ENCODE measurements at regions not wholly inside any gene's neighbourhood (a gene's known extent, or its start where the extent isn't known, plus 50 kb on each side); places are given as distances from the start of the nearest gene placed in this dataset.

GRCh38 chr13:50310734-50311133, 295.5 kb downstream of the KCNRG start:
- no peaks in the 10 kb centered on the region for H4K20me1 ChIP-seq (ENCODE audit: control insufficient read depth, insufficient read depth, insufficient read length)
- H4K91ac ChIP-seq (ENCODE audit: insufficient read length, low read depth, low read length): no peak overlapping the region
- no peak overlapping the region for H3K4me3 Mint-ChIP-seq
- H2AK5ac ChIP-seq (ENCODE audit: insufficient read length, low read length): no peak overlapping the region
- no peak overlapping the region for H2BK12ac ChIP-seq (ENCODE audit: insufficient read length, low read depth, low read length)
- H2AFZ ChIP-seq (ENCODE audit: low read length): no peak overlapping the region
- no peaks in the 10 kb centered on the region for H3K23me2 ChIP-seq (ENCODE audit: insufficient read length, low read depth, low read length, poor library complexity, severe bottlenecking)
- no peak overlapping the region for H3K18ac ChIP-seq (ENCODE audit: insufficient read length, low read depth, low read length)
- H3K27me3 Mint-ChIP-seq (ENCODE audit: low read depth): no peaks in the 10 kb centered on the region
- no peaks in the 10 kb centered on the region for H3K79me1 ChIP-seq (ENCODE audit: insufficient read depth, low read depth, low read length, poor library complexity, severe bottlenecking)
- no peaks in the 10 kb centered on the region for H3K9me3 Mint-ChIP-seq
- H3K4me2 ChIP-seq (ENCODE audit: insufficient read depth, insufficient read length, low read length): no peak overlapping the region
- H3K27ac ChIP-seq (ENCODE audit: insufficient read length, low read depth, low read length): no peak overlapping the region
- H2BK20ac ChIP-seq (ENCODE audit: low read depth, low read length, poor library complexity, severe bottlenecking): no peak overlapping the region
- peaks cover 6 to 7% of the 10 kb centered on the region in 2 experiments for H3K4me1 Mint-ChIP-seq
- H3K27ac Mint-ChIP-seq: no peak overlapping the region
- H3K4me1 ChIP-seq (ENCODE audit: insufficient read depth, low read length): no peaks in the 10 kb centered on the region
- no peak overlapping the region for H2BK5ac ChIP-seq (ENCODE audit: insufficient read length, low read length)
- no CpG with 5 or more reads among the region's 6 CpGs for WGBS (ENCODE audit: extremely low coverage, insufficient read length, low lambda C conversion rate)
- H3K4ac ChIP-seq (ENCODE audit: low read depth, low read length): no peak overlapping the region
- H2BK120ac ChIP-seq (ENCODE audit: low read depth, low read length, poor library complexity, severe bottlenecking): no peak overlapping the region
- no peaks in the 10 kb centered on the region for H3K27me3 ChIP-seq (ENCODE audit: insufficient read depth, low read length)
- no peaks in the 10 kb centered on the region for H3K9me3 ChIP-seq (ENCODE audit: control insufficient read depth, low read depth, low read length)
- no peaks in the 10 kb centered on the region for H3K36me3 Mint-ChIP-seq (ENCODE audit: insufficient read depth in 1 of 3, low read depth in 3 of 3)
- H4K5ac ChIP-seq (ENCODE audit: insufficient read length, low read depth, low read length): no peak overlapping the region
- H2BK15ac ChIP-seq (ENCODE audit: low read depth, low read length): no peak overlapping the region
- no peak for TF ChIP-seq CTCF (conservative IDR thresholded peaks at IDR 0.05)
- no peak overlapping the region for H3K56ac ChIP-seq (ENCODE audit: insufficient read length, low read depth, low read length)
- H4K8ac ChIP-seq (replicated peaks; ENCODE audit: insufficient read length, low read depth, low read length): no peak overlapping the region
- DNase-seq: no peak
- H3T11ph ChIP-seq (ENCODE audit: low read length): no peak overlapping the region
- H3K23ac ChIP-seq (ENCODE audit: insufficient read length, low read depth, low read length): no peak overlapping the region
- H3K14ac ChIP-seq (ENCODE audit: insufficient read depth, low read length): no peak overlapping the region
- no peak overlapping the region for H3K9ac ChIP-seq (ENCODE audit: extremely low read depth, insufficient read length, low read length)
- no peaks in the 10 kb centered on the region for H3K79me2 ChIP-seq (ENCODE audit: insufficient read depth, low read length)

Data from H9 (cell line).